ENCODE measurements at regions not wholly inside any gene's neighbourhood (a gene's known extent, or its start where the extent isn't known, plus 50 kb on each side); places are given as distances from the start of the nearest gene placed in this dataset.
"Not testable (repeated sequence)": the region's sequence is repeated elsewhere in the genome, so short reads cannot be mapped to it uniquely, and the experiment has no call there.

GRCh38 chr1:178572604-178573003, 59.7 kb downstream of the TEX35 start:
- no peak for FAIRE-seq
- no peak for DNase-seq (ENCODE audit: insufficient read length, low spot score)

GRCh38 chr1:178573330-178573729, 60.4 kb downstream of the TEX35 start:
- FAIRE-seq: no peak
- no peak for DNase-seq (ENCODE audit: insufficient read length, low spot score)

GRCh38 chr1:178574345-178574744, 61.4 kb downstream of the TEX35 start:
- FAIRE-seq (no peak), DNase-seq (ENCODE audit: insufficient read length, low spot score) (no peak)

GRCh38 chr1:178575611-178576361, 62.9 kb downstream of the TEX35 start:
- no peak for DNase-seq (ENCODE audit: insufficient read length, low spot score)
- no peak for FAIRE-seq

- no peak for DNase-seq (ENCODE audit: insufficient read length, low spot score)
- no peak for FAIRE-seq
Observed at GRCh38 chr1:178576841-178577240, 63.9 kb downstream of the TEX35 start.

- no peak for DNase-seq (ENCODE audit: insufficient read length, low spot score)
- FAIRE-seq: no peak
Observed at GRCh38 chr1:178577882-178578281, 65.0 kb downstream of the TEX35 start.

- no peak for FAIRE-seq
- no peak for DNase-seq (ENCODE audit: insufficient read length, low spot score)
Observed at GRCh38 chr1:178578541-178578940, 65.6 kb downstream of the TEX35 start.

- FAIRE-seq: no peak
- no peak for DNase-seq (ENCODE audit: insufficient read length, low spot score)
Observed at GRCh38 chr1:178579095-178579494, 66.2 kb downstream of the TEX35 start.

- no peak for FAIRE-seq
- no peak for DNase-seq (ENCODE audit: insufficient read length, low spot score)
Observed at GRCh38 chr1:178579562-178579961, 66.7 kb downstream of the TEX35 start.

- DNase-seq (ENCODE audit: insufficient read length, low spot score) (no peak), FAIRE-seq (no peak)
Observed at GRCh38 chr1:178580096-178580495, 67.2 kb downstream of the TEX35 start.

GRCh38 chr1:178580876-178581275, 68.0 kb downstream of the TEX35 start:
- FAIRE-seq (no peak), DNase-seq (ENCODE audit: insufficient read length, low spot score) (no peak)

GRCh38 chr1:178581351-178582303, 68.7 kb downstream of the TEX35 start:
- DNase-seq (ENCODE audit: insufficient read length, low spot score): no peak
- no peak for FAIRE-seq

GRCh38 chr1:178587096-178587495, 74.2 kb downstream of the TEX35 start:
- FAIRE-seq (no peak), DNase-seq (ENCODE audit: insufficient read length, low spot score) (no peak)

GRCh38 chr1:178587975-178588374, 75.1 kb downstream of the TEX35 start:
- FAIRE-seq (no peak), DNase-seq (ENCODE audit: insufficient read length, low spot score) (no peak)

GRCh38 chr1:178589042-178589441, 76.1 kb downstream of the TEX35 start:
- not testable (repeated sequence) for FAIRE-seq; DNase-seq (ENCODE audit: insufficient read length, low spot score)

- FAIRE-seq; DNase-seq (ENCODE audit: insufficient read length, low spot score): not testable (repeated sequence)
Observed at GRCh38 chr1:178591811-178592210, 78.9 kb downstream of the TEX35 start.

GRCh38 chr1:178593515-178593914, 80.6 kb downstream of the TEX35 start:
- DNase-seq (ENCODE audit: insufficient read length, low spot score) (no peak), FAIRE-seq (no peak)

GRCh38 chr1:178594133-178594532, 81.2 kb downstream of the TEX35 start:
- FAIRE-seq (no peak), DNase-seq (ENCODE audit: insufficient read length, low spot score) (no peak)

GRCh38 chr1:178595491-178595890, 82.6 kb downstream of the TEX35 start:
- no peak for DNase-seq (ENCODE audit: insufficient read length, low spot score)
- no peak for FAIRE-seq

- DNase-seq (ENCODE audit: insufficient read length, low spot score) (no peak), FAIRE-seq (no peak)
Observed at GRCh38 chr1:178599087-178599486, 86.2 kb downstream of the TEX35 start.

GRCh38 chr1:178599745-178600144, 86.8 kb downstream of the TEX35 start:
- DNase-seq (ENCODE audit: insufficient read length, low spot score) (no peak), FAIRE-seq (no peak)

- DNase-seq (ENCODE audit: insufficient read length, low spot score): no peak
Observed at GRCh38 chr1:178603926-178604325, 91.0 kb downstream of the TEX35 start.

More at GRCh38 chr1:178603926-178604325, 91.0 kb downstream of the TEX35 start:
- FAIRE-seq: no peak
